ENCODE measurements at regions not wholly inside any gene's neighbourhood (a gene's known extent, or its start where the extent isn't known, plus 50 kb on each side); places are given as distances from the start of the nearest gene placed in this dataset.
A peak's percentile ranks its signal among the peaks of the same experiment; 100 is the strongest.

DNA sequence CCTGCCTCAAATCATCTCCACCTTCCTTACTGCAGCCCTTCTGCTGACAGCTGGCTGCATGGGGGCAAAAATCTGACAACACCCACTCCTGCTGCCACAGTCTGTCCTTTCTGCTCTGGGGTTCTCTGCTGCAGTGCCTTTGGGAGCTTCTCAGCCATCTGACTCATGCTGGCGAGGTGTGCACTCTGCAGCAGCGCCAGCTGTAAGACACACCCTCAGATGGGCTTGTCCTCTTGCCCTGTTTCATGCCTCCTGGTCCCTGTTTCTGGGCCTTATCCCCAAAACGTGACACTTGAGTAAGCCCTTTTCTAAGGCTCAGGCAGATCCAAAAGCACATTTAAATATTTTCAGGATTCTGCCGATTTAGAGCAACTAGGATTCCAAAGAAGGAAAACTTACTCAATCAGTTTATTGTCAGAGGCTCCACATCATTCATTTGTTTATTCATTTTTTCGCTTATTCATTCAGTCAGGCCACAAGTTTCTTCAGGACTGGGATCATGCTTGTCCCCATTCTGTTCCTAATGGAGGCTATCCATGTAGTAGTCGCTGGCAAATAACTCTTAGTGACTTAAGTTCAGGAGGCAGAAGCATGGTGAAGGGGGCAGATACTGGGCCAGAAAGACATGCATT is 60.2 kb downstream of the SMIM38 start:
- peak overlapping the region; percentile 23 for H3K4me3 ChIP-seq (ENCODE audit: low read depth, low read length)
- TF ChIP-seq, protein P1, sequence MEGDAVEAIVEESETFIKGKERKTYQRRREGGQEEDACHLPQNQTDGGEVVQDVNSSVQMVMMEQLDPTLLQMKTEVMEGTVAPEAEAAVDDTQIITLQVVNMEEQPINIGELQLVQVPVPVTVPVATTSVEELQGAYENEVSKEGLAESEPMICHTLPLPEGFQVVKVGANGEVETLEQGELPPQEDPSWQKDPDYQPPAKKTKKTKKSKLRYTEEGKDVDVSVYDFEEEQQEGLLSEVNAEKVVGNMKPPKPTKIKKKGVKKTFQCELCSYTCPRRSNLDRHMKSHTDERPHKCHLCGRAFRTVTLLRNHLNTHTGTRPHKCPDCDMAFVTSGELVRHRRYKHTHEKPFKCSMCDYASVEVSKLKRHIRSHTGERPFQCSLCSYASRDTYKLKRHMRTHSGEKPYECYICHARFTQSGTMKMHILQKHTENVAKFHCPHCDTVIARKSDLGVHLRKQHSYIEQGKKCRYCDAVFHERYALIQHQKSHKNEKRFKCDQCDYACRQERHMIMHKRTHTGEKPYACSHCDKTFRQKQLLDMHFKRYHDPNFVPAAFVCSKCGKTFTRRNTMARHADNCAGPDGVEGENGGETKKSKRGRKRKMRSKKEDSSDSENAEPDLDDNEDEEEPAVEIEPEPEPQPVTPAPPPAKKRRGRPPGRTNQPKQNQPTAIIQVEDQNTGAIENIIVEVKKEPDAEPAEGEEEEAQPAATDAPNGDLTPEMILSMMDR (IDR thresholded peaks at IDR 0.05; ENCODE audit: low read depth, low read length), result no peak

DNA sequence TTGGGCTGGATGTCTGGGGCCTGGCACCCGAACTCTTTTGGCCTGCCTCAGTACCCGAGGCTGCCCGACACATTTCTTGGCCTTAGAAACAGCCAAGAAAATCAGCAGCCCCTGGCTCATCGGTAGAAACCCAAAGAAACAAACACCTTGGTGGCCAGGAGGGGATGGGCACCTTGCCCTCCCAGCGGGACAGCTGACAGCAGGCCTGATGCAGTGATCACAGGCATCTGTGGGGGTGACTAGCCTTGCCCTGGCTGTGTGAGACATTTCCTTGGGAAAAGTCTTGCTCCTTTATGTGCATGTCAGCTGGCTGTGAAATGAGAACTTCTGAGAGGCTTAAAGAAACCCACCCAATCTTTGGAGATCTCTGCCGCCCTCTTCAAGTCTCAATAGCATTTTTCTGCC is 60.9 kb downstream of the SMIM38 start:
- H3K4me3 ChIP-seq (ENCODE audit: low read depth, low read length), result no peak overlapping the region
- TF ChIP-seq, protein P1 (IDR thresholded peaks at IDR 0.05; ENCODE audit: low read depth, low read length), result no peak

DNA sequence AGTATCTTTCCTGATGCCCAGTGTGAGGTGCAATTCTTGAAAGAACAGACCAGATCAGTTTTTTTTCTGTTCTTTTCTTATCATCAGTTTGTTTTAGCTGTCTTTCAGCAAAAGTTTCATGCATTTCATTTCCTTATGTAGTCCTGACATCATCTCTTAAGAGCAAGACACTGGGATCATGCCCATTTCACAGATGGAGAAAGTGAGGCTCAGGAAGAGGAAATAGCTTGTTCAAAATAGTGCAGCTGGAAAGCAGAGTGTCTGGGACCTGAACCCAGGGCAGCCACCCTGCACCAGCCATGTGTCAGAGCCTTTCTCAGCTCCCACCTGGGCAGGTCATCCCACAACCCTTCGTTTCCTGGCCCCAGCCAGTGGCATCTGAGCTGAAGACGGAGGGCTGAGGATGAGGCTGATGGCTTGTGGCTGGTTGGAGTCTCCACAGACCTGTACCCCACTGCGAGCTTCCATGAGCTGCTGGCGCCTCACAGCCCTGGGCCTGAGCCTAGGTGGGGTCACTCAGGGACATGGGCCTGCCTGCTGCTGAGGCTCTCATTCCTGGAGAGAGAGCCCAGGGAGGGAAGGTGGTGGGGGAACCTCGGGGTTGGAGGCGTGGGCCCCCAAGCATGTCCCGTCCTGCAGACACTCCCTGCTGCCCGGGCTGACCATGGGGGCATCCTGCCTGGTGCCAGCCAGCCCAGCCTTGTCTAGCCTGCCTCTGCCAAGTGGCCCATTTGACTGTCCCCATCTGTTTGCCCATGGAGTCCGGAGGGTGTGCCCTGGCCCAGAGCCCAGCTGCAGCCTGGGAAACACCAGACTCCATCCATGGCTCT is 61.8 kb downstream of the SMIM38 start:
- H3K4me3 ChIP-seq (ENCODE audit: low read depth, low read length), result no peak overlapping the region
- TF ChIP-seq, protein P1 (IDR thresholded peaks at IDR 0.05; ENCODE audit: low read depth, low read length), result no peak

DNA sequence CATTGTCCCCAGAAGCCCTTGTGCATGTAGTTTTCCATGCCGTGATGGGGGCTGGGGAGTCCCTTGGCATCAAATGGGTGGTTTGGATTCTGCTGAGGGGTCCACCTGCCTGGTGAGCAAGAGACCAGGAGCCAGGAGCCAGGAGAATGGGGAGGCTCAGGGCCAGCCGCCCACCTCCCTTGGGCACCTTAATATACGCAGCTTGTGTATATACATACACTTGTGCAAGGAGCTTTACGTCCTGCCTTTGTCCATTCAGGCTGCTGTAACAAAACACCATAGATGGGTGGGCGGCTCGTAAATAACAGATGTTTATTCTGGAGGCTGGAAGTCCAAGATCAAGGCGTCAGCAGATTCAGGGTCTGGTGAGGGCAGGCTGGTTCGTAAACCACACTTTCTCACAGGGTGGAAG is 62.5 kb downstream of the SMIM38 start:
- TF ChIP-seq, protein P1 (IDR thresholded peaks at IDR 0.05; ENCODE audit: low read depth, low read length), result no peak
- H3K4me3 ChIP-seq (ENCODE audit: low read depth, low read length), result no peak overlapping the region

DNA sequence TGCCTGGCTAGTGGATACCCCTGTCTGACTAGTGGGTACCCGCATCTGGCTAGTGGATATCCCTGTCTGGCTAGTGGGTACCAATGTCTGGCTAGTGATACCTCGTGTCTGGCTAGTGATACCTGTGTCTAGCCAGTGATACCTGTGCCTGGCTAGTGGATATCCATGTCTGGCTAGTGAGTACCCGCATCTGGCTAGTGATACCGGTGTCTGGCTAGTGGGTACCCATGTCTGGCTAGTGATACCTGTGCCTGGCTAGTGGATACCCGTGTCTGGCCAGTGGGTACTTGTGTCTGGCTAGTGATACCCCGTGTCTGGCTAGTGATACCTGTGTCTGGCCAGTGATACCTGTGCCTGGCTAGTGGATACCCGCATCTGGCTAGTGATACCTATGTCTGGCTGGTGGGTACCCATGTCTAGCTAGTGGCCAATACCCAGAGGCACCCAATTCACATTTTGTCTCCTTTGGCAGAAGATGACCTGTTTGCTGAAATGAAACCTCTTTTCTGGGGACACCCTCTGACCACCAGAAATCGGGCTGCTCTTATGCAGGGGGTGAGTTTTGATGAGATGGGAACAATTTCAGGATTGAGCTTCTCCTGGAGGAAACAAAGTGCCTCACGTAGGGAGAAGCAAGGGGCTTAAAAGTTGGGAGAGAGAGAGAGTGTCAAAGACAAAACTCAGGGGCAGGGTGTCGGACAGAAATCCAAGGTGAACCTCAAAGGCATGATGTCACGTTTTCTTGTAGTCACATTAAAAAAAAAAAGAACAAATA is 63.4 kb downstream of the SMIM38 start:
- TF ChIP-seq, protein P1 (IDR thresholded peaks at IDR 0.05; ENCODE audit: low read depth, low read length), result no peak
- no peak overlapping the region for H3K4me3 ChIP-seq (ENCODE audit: low read depth, low read length)

DNA sequence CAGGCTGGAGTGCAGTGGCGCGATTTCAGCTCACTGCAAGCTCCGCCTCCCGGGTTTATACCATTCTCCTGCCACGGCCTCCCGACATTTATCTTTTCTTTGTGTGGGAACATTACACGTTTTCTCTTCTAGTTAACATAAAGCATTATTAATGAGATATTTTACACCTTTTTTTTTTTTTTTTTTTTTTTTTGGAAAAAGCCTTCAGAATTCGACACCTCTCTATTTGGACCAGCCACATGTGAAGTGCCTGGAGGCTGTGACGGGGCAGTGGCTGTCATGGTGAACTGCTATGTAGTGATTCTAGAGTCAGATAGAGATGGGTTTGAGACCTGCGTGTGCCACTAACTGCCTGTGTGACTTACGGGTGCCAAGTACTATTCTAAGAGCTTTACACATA is 64.3 kb downstream of the SMIM38 start:
- TF ChIP-seq, protein P1 (IDR thresholded peaks at IDR 0.05; ENCODE audit: low read depth, low read length), result no peak
- H3K4me3 ChIP-seq (ENCODE audit: low read depth, low read length), result no peak overlapping the region
